ENCODE measurements at regions not wholly inside any gene's neighbourhood (a gene's known extent, or its start where the extent isn't known, plus 50 kb on each side); places are given as distances from the start of the nearest gene placed in this dataset.

DNA sequence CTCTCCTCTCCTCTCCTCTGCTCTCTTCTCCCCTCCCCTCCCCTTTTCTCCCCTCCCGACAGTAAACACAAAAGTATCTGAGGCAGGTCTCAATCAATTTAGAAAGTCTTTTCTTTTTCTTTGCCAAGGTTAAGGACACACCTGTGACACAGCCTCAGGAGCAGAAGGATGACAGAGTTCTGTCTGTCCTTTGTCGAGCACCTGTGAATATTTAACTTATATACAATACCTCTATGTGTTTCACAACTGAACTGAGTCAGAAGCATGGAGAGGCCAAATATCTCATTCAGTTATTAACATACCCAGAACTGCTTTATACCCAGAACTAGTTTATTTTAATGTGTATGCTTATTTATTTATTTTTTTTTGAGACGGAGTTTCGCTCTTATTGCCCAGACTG is 81.1 kb upstream of the ROBO1 start:
- TF ChIP-seq POLR2A (IDR thresholded peaks at IDR 0.05) = no peak
- TF ChIP-seq CTCF (IDR thresholded peaks at IDR 0.05) = no peak

Data from ovary (tissue), 3 donors.